Anterior cingulate cortex (tissue), 58 donors: ENCODE measurements at regions not wholly inside any gene's neighbourhood (a gene's known extent, or its start where the extent isn't known, plus 50 kb on each side); places are given as distances from the start of the nearest gene placed in this dataset.
"Not testable (repeated sequence)": the region's sequence is repeated elsewhere in the genome, so short reads cannot be mapped to it uniquely, and the experiment has no call there.

Experiments used
- DNase-seq, 58 donors: peaks; one replicate each; lab custom pipeline; 2025; lab: John Stamatoyannopoulos, UW

GRCh38 chr6:156262014-156262413 lies 515.2 kb upstream of the ARID1B start:
- no peak for DNase-seq

- no peak for DNase-seq
Measured at GRCh38 chr6:156260815-156261214, 516.4 kb upstream of the ARID1B start.

- no peak for DNase-seq
Measured at GRCh38 chr6:156258981-156259380, 518.2 kb upstream of the ARID1B start.

GRCh38 chr6:156256161-156256560 lies 521.0 kb upstream of the ARID1B start:
- DNase-seq = no peak

GRCh38 chr6:156254240-156254639 lies 522.9 kb upstream of the ARID1B start:
- DNase-seq = no peak

GRCh38 chr6:156250593-156250992 lies 526.6 kb upstream of the ARID1B start:
- DNase-seq = no peak

GRCh38 chr6:156242206-156242605 lies 535.0 kb upstream of the ARID1B start:
- no peak for DNase-seq

GRCh38 chr6:156231026-156231765 lies 546.0 kb upstream of the ARID1B start:
- no peak for DNase-seq

- DNase-seq = no peak
Measured at GRCh38 chr6:156219973-156220372, 557.2 kb upstream of the ARID1B start.

- DNase-seq = no peak
Measured at GRCh38 chr6:156205678-156206077, 571.5 kb upstream of the ARID1B start.

GRCh38 chr6:156199182-156199581 lies 578.0 kb upstream of the ARID1B start:
- no peak for DNase-seq

GRCh38 chr6:156197513-156197912 lies 579.7 kb upstream of the ARID1B start:
- DNase-seq = no peak

GRCh38 chr6:156194981-156195380 lies 582.2 kb upstream of the ARID1B start:
- DNase-seq = no peak

GRCh38 chr6:156193381-156193780 lies 583.8 kb upstream of the ARID1B start:
- no peak for DNase-seq

- DNase-seq = no peak
Measured at GRCh38 chr6:156191895-156192294, 585.3 kb upstream of the ARID1B start.

- DNase-seq = not testable (repeated sequence)
Measured at GRCh38 chr6:156191390-156191789, 585.8 kb upstream of the ARID1B start.

- no peak for DNase-seq
Measured at GRCh38 chr6:156190270-156190669, 586.9 kb upstream of the ARID1B start.

- DNase-seq = no peak
Measured at GRCh38 chr6:156189714-156190113, 587.5 kb upstream of the ARID1B start.

- no peak for DNase-seq
Measured at GRCh38 chr6:156189195-156189594, 588.0 kb upstream of the ARID1B start.

GRCh38 chr6:156185113-156185512 lies 592.1 kb upstream of the ARID1B start:
- DNase-seq = no peak

GRCh38 chr6:156183678-156184077 lies 593.5 kb upstream of the ARID1B start:
- no peak for DNase-seq

- DNase-seq = no peak
Measured at GRCh38 chr6:156182356-156182755, 594.8 kb upstream of the ARID1B start.

GRCh38 chr6:156181506-156181905 lies 595.7 kb upstream of the ARID1B start:
- DNase-seq = no peak
